ENCODE measurements at regions not wholly inside any gene's neighbourhood (a gene's known extent, or its start where the extent isn't known, plus 50 kb on each side); places are given as distances from the start of the nearest gene placed in this dataset.
"Not testable (repeated sequence)": the region's sequence is repeated elsewhere in the genome, so short reads cannot be mapped to it uniquely, and the experiment has no call there.

GRCh38 chr3:127072221-127072771 lies 89.4 kb downstream of the PLXNA1 start:
- no peaks in the 10 kb centered on the region for H3K36me3 ChIP-seq
- H3K27ac ChIP-seq (replicated peaks) = no peak overlapping the region
- no peaks in the 10 kb centered on the region for H3K9me3 ChIP-seq (replicated peaks)
- intact Hi-C loops (cut with micrococcal nuclease) = no loop called here
- H3K4me3 ChIP-seq = no peak overlapping the region
- DNase-seq = no peak
- peaks cover 60% of the 10 kb centered on the region for H3K27me3 ChIP-seq (ENCODE audit: low read depth)
- no peak for TF ChIP-seq CTCF (IDR thresholded peaks at IDR 0.05; ENCODE audit: borderline replicate concordance)
- H3K4me1 ChIP-seq = no peaks in the 10 kb centered on the region

- intact Hi-C loops (cut with micrococcal nuclease) = no loop called here
- Histone ChIP-seq H3K4me3 (no peak overlapping the region), H3K27ac (replicated peaks) (no peak overlapping the region), H3K9me3 (replicated peaks) (no peaks in the 10 kb centered on the region), H3K36me3 (no peaks in the 10 kb centered on the region), H3K4me1 (no peaks in the 10 kb centered on the region), H3K27me3 (ENCODE audit: low read depth) (peaks cover 54% of the 10 kb centered on the region)
- no peak for DNase-seq
- no peak for TF ChIP-seq CTCF (IDR thresholded peaks at IDR 0.05; ENCODE audit: borderline replicate concordance)
Measured at GRCh38 chr3:127072971-127073783, 90.3 kb downstream of the PLXNA1 start.

- Histone ChIP-seq H3K36me3 (no peaks in the 10 kb centered on the region), H3K27me3 (ENCODE audit: low read depth) (peaks cover 48% of the 10 kb centered on the region), H3K4me1 (no peaks in the 10 kb centered on the region), H3K9me3 (replicated peaks) (no peaks in the 10 kb centered on the region), H3K27ac (replicated peaks) (no peak overlapping the region), H3K4me3 (no peak overlapping the region)
- intact Hi-C loops (cut with micrococcal nuclease) = no loop called here
- DNase-seq = no peak
- no peak for TF ChIP-seq CTCF (IDR thresholded peaks at IDR 0.05; ENCODE audit: borderline replicate concordance)
Measured at GRCh38 chr3:127073941-127074820, 91.3 kb downstream of the PLXNA1 start.

GRCh38 chr3:127074900-127075360 lies 92.0 kb downstream of the PLXNA1 start:
- Histone ChIP-seq H3K36me3 (no peaks in the 10 kb centered on the region), H3K27me3 (ENCODE audit: low read depth) (peaks cover 41% of the 10 kb centered on the region), H3K27ac (replicated peaks) (no peak overlapping the region), H3K9me3 (replicated peaks) (no peaks in the 10 kb centered on the region), H3K4me3 (no peak overlapping the region), H3K4me1 (no peaks in the 10 kb centered on the region)
- intact Hi-C loops (cut with micrococcal nuclease) = no loop called here
- no peak for DNase-seq
- TF ChIP-seq CTCF (IDR thresholded peaks at IDR 0.05; ENCODE audit: borderline replicate concordance) = no peak

GRCh38 chr3:127076166-127076992 lies 93.5 kb downstream of the PLXNA1 start:
- DNase-seq; H3K9me3 ChIP-seq (replicated peaks); H3K36me3 ChIP-seq; intact Hi-C loops (cut with micrococcal nuclease); H3K4me3 ChIP-seq; H3K27ac ChIP-seq (replicated peaks); H3K4me1 ChIP-seq: not testable (repeated sequence)
- peaks cover 28% of the 10 kb centered on the region for H3K27me3 ChIP-seq (ENCODE audit: low read depth)
